ENCODE measurements at regions not wholly inside any gene's neighbourhood (a gene's known extent, or its start where the extent isn't known, plus 50 kb on each side); places are given as distances from the start of the nearest gene placed in this dataset.

- Mint-ChIP-seq H3K9me3 (peaks cover 0 to 10% of the 10 kb centered on the region in 2 experiments; a peak in 3 of 5 replicates), H3K4me3 (no peak overlapping the region), H3K27ac (no peak overlapping the region), H3K27me3 (ENCODE audit: low read depth) (no peaks in the 10 kb centered on the region), H3K36me3 (ENCODE audit: insufficient read depth in 1 of 3, low read depth in 3 of 3) (peaks cover 0 to 7% (median 2%) of the 10 kb centered on the region in 3 experiments; a peak in 1 of 7 replicates), H3K4me1 (no peaks in the 10 kb centered on the region)
- Histone ChIP-seq H3K27me3 (ENCODE audit: insufficient read depth, low read length) (no peaks in the 10 kb centered on the region), H2BK5ac (ENCODE audit: insufficient read length, low read length) (no peak overlapping the region), H3K4me1 (ENCODE audit: insufficient read depth, low read length) (no peaks in the 10 kb centered on the region), H4K8ac (replicated peaks; ENCODE audit: insufficient read length, low read depth, low read length) (no peak overlapping the region), H3K4me2 (ENCODE audit: insufficient read depth, insufficient read length, low read length) (no peak overlapping the region), H3K79me1 (ENCODE audit: insufficient read depth, low read depth, low read length, poor library complexity, severe bottlenecking) (no peaks in the 10 kb centered on the region), H3K4ac (ENCODE audit: low read depth, low read length) (no peak overlapping the region), H3K18ac (ENCODE audit: insufficient read length, low read depth, low read length) (no peak overlapping the region), H4K20me1 (ENCODE audit: control insufficient read depth, insufficient read depth, insufficient read length) (no peaks in the 10 kb centered on the region), H4K5ac (ENCODE audit: insufficient read length, low read depth, low read length) (no peak overlapping the region), H3T11ph (ENCODE audit: low read length) (no peak overlapping the region), H2BK12ac (ENCODE audit: insufficient read length, low read depth, low read length) (no peak overlapping the region), H3K23ac (ENCODE audit: insufficient read length, low read depth, low read length) (no peak overlapping the region), H4K91ac (ENCODE audit: insufficient read length, low read depth, low read length) (no peak overlapping the region), H2BK20ac (ENCODE audit: low read depth, low read length, poor library complexity, severe bottlenecking) (no peak overlapping the region), H3K9me3 (ENCODE audit: control insufficient read depth, low read depth, low read length) (no peaks in the 10 kb centered on the region), H2AK5ac (ENCODE audit: insufficient read length, low read length) (no peak overlapping the region), H2BK120ac (ENCODE audit: low read depth, low read length, poor library complexity, severe bottlenecking) (no peak overlapping the region), H3K27ac (ENCODE audit: insufficient read length, low read depth, low read length) (no peak overlapping the region), H3K23me2 (ENCODE audit: insufficient read length, low read depth, low read length, poor library complexity, severe bottlenecking) (no peaks in the 10 kb centered on the region), H3K9ac (ENCODE audit: extremely low read depth, insufficient read length, low read length) (no peak overlapping the region), H2AFZ (ENCODE audit: low read length) (no peak overlapping the region), H3K79me2 (ENCODE audit: insufficient read depth, low read length) (no peaks in the 10 kb centered on the region), H3K14ac (ENCODE audit: insufficient read depth, low read length) (no peak overlapping the region), H2BK15ac (ENCODE audit: low read depth, low read length) (no peak overlapping the region), H3K56ac (ENCODE audit: insufficient read length, low read depth, low read length) (no peak overlapping the region)
- TF ChIP-seq CTCF (conservative IDR thresholded peaks at IDR 0.05): no peak
- 100% methylated on average over 1 of the region's 1 CpG for WGBS (ENCODE audit: extremely low coverage, insufficient read length, low lambda C conversion rate)
- DNase-seq: no peak
These were observed 1009.9 kb upstream of the SEMA6D start for GRCh38 chr15:46707452-46707851.

Data from H9 (cell line).